Naive B cell (primary cell): ENCODE measurements at regions not wholly inside any gene's neighbourhood (a gene's known extent, or its start where the extent isn't known, plus 50 kb on each side); places are given as distances from the start of the nearest gene placed in this dataset.
A peak's percentile ranks its signal among the peaks of the same experiment; 100 is the strongest.

Source experiments
- ATAC-seq, 2 donors: fragments of 150-1000 bp; cut with Tn5 transposase; 2 replicates each; pipeline ENCODE4 v1.10.0; 2021; ENCODE audit warnings: low read depth in 2 of 2, mild to moderate bottlenecking in 2 of 2, moderate library complexity in 2 of 2
- DNase-seq: peaks from one replicate; pipeline ENCODE4 v3.0.0; 2022
- H3K27ac Mint-ChIP-seq, 6 donors: one replicate each; pipeline ENCODE4 v1.8.0; 2020 to 2022; ENCODE audit warnings: mild to moderate bottlenecking in 6 of 6, mixed read lengths in 6 of 6, moderate library complexity in 5 of 6, inconsistent platforms in 2 of 6
- H3K27me3 Mint-ChIP-seq, 3 donors: one replicate each; pipeline ENCODE4 v1.8.0; 2021 to 2022; ENCODE audit warnings: mixed read lengths in 3 of 3, mild to moderate bottlenecking in 1 of 3
- H3K36me3 Mint-ChIP-seq, 2 donors: one replicate each; pipeline ENCODE4 v1.8.0; 2020 to 2022; ENCODE audit warnings: mixed read lengths in 2 of 2, inconsistent platforms in 1 of 2, mild to moderate bottlenecking in 1 of 2
- H3K4me1 Mint-ChIP-seq, 3 donors: one replicate each; pipeline ENCODE4 v1.8.0; 2020 to 2022; ENCODE audit warnings: mixed read lengths in 3 of 3, inconsistent platforms in 1 of 3, mild to moderate bottlenecking in 1 of 3, moderate library complexity in 1 of 3
- H3K4me3 Mint-ChIP-seq, 8 donors: one replicate each; pipeline ENCODE4 v1.8.0; 2020 to 2022; ENCODE audit warnings: mild to moderate bottlenecking in 8 of 8, mixed read lengths in 8 of 8, moderate library complexity in 8 of 8, inconsistent platforms in 2 of 8
- H3K9me3 Mint-ChIP-seq, 7 donors: one replicate each; pipeline ENCODE4 v1.8.0; 2020 to 2022; ENCODE audit warnings: mixed read lengths in 7 of 7, mild to moderate bottlenecking in 5 of 7, inconsistent platforms in 2 of 7, moderate library complexity in 1 of 7

DNA sequence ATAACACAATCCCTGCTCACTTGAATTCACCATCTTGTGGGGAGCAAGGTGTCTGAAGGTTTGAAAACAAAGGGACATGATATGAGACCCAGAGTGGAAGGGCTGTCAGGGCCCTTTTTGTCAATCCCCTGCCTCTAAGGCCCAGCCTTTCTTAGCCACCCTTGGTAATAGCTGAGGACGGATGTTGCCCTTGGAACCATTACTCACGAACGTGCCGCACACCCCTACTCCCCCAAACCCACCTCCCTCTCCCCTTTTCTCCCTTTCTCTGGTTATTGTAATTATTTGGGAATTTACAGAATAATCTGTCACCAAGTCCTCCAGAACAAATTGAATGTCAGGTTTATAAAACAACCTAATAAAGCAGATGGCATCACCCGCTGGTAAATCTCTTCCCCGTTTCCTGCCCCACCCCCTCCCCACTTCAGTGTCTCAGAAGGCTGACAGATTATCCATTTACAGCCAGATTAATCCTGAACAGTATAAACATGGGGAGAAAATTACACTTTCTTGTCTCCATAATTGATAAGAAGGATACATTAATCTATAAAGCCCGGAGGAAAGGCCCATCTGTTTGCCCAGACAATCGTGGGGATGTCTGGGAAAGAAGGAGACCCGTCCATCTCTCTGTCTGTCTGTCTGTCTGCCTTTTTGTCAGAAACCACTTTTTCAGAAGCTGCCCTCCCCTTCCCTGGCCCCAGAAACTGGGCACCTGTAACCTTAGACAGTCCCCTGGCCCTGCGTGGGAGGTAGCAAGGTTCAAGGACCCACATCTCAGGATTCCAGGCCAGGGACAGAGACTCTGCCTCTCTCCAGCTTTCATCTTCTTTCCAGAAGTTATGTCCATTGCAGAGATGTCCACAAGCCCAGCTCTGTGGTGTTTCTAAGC, 60.6 kb upstream of the CD34 start:
- ATAC-seq = no peak
- Mint-ChIP-seq H3K4me1 (no peaks in the 10 kb centered on the region), H3K9me3 (no peaks in the 10 kb centered on the region), H3K27me3 (peaks cover 21 to 39% (median 37%) of the 10 kb centered on the region in 3 donors), H3K36me3 (no peaks in the 10 kb centered on the region), H3K4me3 (no peak overlapping the region), H3K27ac (no peak overlapping the region)
- no peak for DNase-seq

DNA sequence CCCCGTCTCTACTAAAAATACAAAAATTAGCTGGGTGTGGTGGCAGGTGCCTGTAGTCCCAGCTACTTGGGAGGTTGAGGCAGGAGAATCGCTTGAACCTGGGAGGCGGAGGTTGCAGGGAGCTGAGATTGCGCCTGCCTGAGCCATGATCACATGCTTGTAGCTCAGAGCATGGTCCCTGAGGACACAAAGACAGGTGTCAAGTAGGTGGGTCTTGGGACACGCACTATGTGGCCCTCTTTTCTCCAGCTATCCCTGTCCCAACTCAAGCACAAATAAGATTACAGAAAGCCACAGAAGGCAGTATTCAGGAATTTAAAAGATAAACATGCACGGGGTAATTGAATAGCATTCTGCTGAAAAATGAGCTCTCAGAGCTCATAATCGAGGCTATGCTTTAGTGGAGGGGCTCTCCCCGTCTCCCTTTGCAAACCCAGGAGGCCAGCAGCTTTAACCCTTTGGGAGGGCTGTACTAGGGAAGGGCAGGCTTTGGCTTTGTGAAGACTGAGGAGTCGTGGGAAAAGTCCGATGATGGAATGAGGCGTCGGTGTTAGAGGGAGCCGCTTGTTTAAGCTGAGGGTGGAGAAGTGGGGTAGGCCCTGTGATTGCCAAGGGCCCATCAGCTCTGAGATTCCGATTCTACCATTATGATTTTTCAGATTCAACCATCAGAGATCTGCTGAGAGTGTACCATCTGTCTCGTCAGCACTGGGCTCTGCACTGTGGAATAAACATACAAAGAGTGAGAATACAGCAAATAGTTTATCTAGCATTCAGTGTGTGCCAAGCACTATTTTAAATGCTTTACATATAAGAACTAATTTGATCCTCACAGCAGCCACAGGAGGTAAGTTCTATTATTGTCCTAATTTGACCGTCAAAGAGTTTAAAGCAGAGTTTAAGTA, 59.7 kb upstream of the CD34 start:
- H3K4me1 Mint-ChIP-seq = no peaks in the 10 kb centered on the region
- H3K27ac Mint-ChIP-seq = no peak overlapping the region
- H3K4me3 Mint-ChIP-seq = peak overlapping the region in 1 of 8 donors; percentile 71
- H3K9me3 Mint-ChIP-seq = no peaks in the 10 kb centered on the region
- ATAC-seq (no peak), DNase-seq (no peak)
- no peaks in the 10 kb centered on the region for H3K36me3 Mint-ChIP-seq
- peaks cover 24 to 42% (median 41%) of the 10 kb centered on the region in 3 donors for H3K27me3 Mint-ChIP-seq

DNA sequence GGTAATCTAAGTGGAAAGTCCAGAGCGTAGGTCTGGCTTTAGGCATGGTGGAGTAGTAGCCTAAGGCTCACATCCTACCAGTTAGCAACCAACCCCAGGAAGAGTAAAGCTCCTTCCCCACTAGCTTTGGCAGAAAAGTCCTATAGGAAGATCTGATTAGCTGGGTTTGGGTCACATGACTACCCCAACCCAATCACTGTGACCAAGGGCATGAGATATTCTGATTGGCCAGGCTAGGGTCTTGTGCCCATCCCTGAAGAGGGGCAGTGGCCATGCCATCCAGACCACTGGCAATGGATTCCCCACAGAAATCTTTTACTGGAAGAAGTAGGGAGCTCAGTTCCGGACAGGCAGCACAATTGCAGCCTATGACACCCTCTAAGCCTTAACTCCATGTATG, 58.6 kb upstream of the CD34 start:
- ATAC-seq (no peak), DNase-seq (no peak)
- peaks cover 27 to 42% (median 37%) of the 10 kb centered on the region in 3 donors for H3K27me3 Mint-ChIP-seq
- H3K36me3 Mint-ChIP-seq = no peaks in the 10 kb centered on the region
- no peaks in the 10 kb centered on the region for H3K4me1 Mint-ChIP-seq
- no peak overlapping the region for H3K27ac Mint-ChIP-seq
- no peaks in the 10 kb centered on the region for H3K9me3 Mint-ChIP-seq
- no peak overlapping the region for H3K4me3 Mint-ChIP-seq

DNA sequence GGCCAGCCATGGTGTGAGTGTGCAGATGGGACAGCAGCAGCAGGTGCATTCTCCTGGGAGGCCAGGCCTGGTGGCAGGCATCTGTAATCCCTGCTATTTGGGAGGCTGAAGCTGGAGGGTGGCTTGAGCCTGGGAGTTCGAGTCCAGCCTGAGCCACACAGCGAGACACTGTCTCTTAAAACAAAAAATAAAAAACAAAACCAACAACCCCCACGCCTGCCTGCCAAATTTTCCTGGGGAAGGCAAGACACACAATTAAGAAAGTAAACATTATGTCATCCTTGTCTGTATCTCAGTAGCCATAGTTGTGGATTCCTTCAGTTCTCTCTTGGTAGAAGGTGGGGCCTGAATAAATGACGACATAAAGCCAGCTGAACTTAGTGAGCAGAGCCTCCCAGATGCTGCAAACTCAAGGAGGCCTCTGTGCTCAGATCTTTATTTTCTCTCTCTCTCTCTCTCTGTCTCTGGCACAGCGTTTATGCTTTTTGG, 57.6 kb upstream of the CD34 start:
- no peaks in the 10 kb centered on the region for H3K9me3 Mint-ChIP-seq
- DNase-seq (no peak), ATAC-seq (no peak)
- H3K27me3 Mint-ChIP-seq = peaks cover 29 to 38% (median 32%) of the 10 kb centered on the region in 3 donors
- no peak overlapping the region for H3K27ac Mint-ChIP-seq
- no peaks in the 10 kb centered on the region for H3K4me1 Mint-ChIP-seq
- H3K4me3 Mint-ChIP-seq = no peak overlapping the region
- H3K36me3 Mint-ChIP-seq = no peaks in the 10 kb centered on the region

DNA sequence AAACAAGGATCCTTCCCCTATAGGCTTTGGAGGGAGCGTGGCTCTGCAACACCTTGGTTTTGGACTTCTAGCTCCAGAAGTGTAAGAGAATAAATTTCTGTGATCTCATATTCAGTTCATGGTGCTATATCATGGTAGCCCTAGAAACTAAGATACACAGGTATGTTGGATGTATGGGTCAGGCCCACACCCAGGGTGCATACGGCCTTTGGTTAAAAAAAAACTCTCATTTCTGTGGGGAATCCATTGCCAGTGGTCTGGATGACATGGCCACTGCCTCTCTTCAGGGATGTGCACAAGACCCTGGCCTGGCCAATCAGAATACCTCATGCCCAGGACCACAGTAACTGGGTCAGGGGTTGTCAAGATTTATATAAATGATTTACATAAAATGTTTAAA, 56.8 kb upstream of the CD34 start:
- ATAC-seq = no peak
- H3K9me3 Mint-ChIP-seq = no peaks in the 10 kb centered on the region

DNA sequence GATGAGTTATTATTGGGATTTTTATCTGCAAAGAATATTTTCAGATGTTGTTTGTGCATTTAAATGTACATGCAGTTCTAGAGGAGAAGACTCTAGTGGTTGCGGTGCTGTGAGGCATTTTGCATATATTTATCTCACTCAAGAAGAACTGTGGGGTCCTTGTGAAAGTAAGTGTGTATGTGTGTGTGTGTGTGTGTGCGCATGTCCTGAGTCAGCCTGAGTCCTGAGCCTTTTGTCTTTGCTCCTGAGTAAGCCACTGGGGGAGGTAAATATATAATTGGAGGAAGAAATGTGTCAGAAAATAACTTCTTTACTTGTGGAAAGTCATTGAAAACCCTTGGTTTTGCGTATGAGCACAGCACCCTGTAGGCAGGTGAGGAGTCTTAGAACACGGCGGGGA, 55.6 kb upstream of the CD34 start:
- Mint-ChIP-seq H3K4me3 (no peak overlapping the region), H3K27ac (no peak overlapping the region), H3K9me3 (no peaks in the 10 kb centered on the region), H3K27me3 (peaks cover 14 to 29% (median 18%) of the 10 kb centered on the region in 3 donors), H3K36me3 (no peaks in the 10 kb centered on the region), H3K4me1 (peaks cover 9 to 11% (median 10%) of the 10 kb centered on the region in 3 donors)
- ATAC-seq = no peak
- DNase-seq = no peak

More for the DNA sequence above, 56.8 kb upstream of the CD34 start:
- Mint-ChIP-seq H3K36me3 (no peaks in the 10 kb centered on the region), H3K27me3 (peaks cover 22 to 37% (median 23%) of the 10 kb centered on the region in 3 donors), H3K4me3 (no peak overlapping the region), H3K27ac (no peak overlapping the region), H3K4me1 (peaks cover 5 to 6% (median 5%) of the 10 kb centered on the region in 3 donors)
- DNase-seq = no peak

DNA sequence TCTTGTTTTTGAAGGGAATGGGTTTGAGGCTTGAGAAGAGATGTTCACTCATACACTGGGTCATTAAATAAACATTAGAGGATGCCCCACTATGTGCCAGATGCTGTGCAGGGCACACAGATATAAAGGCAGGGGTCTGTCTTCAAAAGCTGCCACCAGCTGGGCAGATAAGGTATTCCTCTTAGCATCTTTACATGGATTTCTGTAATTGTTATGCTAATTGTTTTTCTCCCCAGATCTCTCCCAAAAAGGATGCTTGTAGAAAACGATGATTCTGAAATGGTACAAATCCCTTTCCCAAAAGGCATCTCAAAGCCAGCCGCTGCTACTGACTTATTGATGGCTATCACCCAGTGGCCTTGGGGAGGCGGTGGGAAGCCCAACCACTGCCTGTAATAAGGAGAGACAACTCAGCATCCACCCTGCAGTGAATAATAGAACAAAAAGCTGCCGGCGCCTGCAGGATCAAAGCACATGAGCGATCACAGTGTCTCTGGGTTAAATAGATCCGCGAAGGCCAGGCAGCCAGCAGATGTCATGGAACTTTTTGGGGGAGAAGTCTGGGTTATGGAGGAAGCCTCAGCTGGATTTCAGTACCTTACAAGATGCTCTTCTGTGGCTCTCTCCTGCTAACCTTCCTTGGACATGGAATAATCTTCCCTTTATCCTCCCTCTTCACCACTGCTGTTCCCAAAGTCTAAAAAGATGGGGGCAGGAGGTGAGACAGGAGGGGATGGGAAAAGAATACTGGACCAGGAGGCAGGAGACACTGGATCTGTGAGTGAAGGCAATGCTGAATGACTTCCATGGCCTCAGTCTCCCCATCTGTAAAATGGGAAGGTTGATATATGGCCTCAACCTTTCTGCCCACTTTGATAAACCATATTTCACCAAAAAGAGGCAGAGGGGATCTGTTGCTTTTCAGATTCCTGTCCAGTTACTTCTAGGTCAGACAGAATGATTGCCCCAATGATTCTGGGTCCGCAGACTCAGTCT, 54.8 kb upstream of the CD34 start:
- ATAC-seq (no peak), DNase-seq (no peak)
- peaks cover 19 to 30% (median 19%) of the 10 kb centered on the region in 3 donors for H3K27me3 Mint-ChIP-seq
- peaks cover 9 to 11% (median 10%) of the 10 kb centered on the region in 3 donors for H3K4me1 Mint-ChIP-seq
- no peak overlapping the region for H3K27ac Mint-ChIP-seq
- peak overlapping the region in 1 of 8 donors; percentile 79 for H3K4me3 Mint-ChIP-seq
- no peaks in the 10 kb centered on the region for H3K9me3 Mint-ChIP-seq
- no peaks in the 10 kb centered on the region for H3K36me3 Mint-ChIP-seq

DNA sequence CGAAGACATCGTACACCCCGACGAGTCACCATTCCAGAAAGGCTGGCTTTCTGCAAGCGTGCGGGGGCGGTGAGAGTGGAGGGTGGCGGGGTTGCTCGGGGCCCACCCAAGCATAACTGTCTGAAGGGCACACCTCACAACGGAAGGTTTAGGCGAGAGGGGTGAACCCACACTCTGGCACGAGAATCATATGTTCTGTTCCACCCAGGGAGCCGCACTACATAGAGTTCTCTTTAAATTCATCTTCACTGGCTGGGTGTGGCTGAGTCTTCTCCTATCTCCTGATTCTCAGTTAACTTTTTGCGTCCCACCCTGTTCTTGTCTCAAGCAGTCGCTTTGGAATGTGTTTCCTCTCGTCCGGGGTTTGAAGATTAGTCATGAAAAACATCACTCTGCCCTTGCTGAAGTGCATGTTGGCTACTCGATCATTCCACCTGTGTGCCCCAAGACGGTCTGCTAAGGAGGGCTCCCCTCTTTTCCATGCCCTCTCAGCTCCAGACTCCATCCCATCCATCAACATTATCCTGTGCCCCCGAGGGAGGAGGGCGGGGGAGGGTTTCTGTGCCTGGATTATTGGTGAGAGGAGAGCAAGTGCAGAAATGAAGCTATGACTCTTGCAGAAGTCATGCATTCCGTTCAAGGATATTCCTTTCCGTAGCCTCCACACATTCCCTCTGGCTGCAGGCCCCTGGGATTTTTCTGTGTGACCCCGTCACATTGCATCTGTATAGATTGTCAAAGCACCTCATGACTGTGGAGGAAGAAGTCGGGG, 53.5 kb upstream of the CD34 start:
- peaks cover 10 to 16% (median 15%) of the 10 kb centered on the region in 3 donors for H3K4me1 Mint-ChIP-seq
- H3K36me3 Mint-ChIP-seq = no peaks in the 10 kb centered on the region
- H3K27ac Mint-ChIP-seq = no peak overlapping the region
- H3K27me3 Mint-ChIP-seq = peaks cover 27 to 38% (median 32%) of the 10 kb centered on the region in 3 donors
- ATAC-seq (no peak), DNase-seq (no peak)
- peak overlapping the region; percentile 54 to 88 (median 67) for H3K4me3 Mint-ChIP-seq
- no peaks in the 10 kb centered on the region for H3K9me3 Mint-ChIP-seq

DNA sequence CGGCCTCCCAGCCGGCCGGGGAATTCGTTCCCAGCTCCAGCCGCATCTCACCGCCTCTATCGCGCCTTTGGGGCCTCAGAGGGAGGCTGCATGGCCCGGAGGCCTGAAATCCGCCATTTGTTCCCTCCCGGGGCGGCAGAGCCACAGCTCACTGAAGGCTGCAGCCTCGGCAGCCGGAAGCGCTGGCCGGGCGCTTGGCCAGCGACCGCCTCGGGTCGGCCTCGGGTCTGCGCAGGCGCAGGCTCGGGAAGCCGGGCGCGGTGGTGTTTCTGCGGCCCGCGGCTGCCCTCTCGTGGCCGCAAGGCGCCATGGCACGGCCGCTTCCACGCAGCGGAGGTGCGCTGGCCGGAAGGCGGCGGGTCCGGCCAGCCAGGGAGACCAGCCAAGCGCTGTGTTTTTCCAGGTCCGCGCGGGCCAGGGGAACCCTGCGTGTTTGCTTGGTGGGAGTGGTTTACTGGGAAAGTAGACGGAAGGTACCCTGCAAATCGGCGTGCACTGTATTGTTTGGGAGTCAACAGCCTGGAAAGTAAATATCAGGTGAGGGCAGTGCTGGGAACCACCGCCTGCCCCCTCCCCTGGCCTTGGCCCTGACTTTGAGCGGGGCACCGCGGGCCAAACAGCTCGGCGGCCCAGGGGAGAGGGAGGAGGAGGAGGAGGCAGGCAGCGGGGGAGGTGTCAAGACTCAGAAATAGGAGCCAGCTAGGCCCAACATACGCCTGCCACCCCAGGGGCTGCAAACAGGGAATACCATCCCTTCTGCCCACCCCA, 52.7 kb upstream of the CD34 start:
- Mint-ChIP-seq H3K4me1 (peaks cover 10 to 20% (median 16%) of the 10 kb centered on the region in 3 donors), H3K36me3 (no peaks in the 10 kb centered on the region), H3K4me3 (peak overlapping the region; percentile 72 to 96 (median 89)), H3K9me3 (no peaks in the 10 kb centered on the region), H3K27ac (peak overlapping the region in 2 of 6 donors; percentile 66 to 89), H3K27me3 (peaks cover 30 to 39% (median 38%) of the 10 kb centered on the region in 3 donors)
- ATAC-seq = peak; percentile 78 to 80
- peak; percentile 79 for DNase-seq

DNA sequence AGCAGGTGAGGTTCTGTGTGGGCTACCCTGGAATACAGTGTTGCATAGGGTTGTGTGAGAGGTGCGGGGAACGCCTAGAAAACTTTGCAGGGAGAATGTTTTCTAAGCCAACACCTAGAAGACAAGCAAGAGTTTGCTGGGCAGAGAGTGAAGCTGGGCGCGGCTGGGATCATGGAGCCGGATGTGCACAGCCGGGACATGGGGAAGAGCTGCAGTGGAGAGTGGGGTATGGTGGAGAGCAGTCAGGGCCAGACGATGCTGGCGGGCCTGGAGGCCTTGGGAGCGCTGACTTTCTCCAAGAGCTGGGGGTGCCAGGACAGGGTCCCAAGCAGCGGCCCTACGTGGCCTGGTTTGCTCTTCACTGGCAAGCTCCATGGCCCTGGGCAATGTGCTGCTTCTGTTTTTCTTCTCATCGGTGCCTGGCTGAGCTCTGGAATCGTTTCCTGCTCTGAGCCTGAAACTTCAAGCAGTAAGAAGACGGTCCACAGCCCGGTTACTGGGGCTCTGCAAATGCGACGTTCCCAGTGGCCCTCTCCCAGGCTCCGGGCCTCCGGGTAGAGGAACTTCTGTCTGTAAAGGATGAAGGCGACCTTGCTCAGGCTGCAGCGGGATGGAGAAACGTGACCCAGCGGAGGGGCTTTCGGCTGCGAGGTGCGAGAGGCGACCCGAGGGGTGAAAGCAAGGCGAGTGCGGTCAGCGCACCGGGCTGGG, 51.9 kb upstream of the CD34 start:
- peaks cover 38 to 46% (median 44%) of the 10 kb centered on the region in 3 donors for H3K27me3 Mint-ChIP-seq
- H3K4me3 Mint-ChIP-seq = peak overlapping the region; percentile 72 to 96 (median 89)
- H3K9me3 Mint-ChIP-seq = no peaks in the 10 kb centered on the region
- H3K27ac Mint-ChIP-seq = peak overlapping the region in 3 of 6 donors; percentile 18 to 89 (median 66)
- DNase-seq (no peak), ATAC-seq (peak; percentile 22 to 30)
- no peaks in the 10 kb centered on the region for H3K36me3 Mint-ChIP-seq
- peaks cover 10 to 21% (median 16%) of the 10 kb centered on the region in 3 donors for H3K4me1 Mint-ChIP-seq
